ENCODE measurements at regions not wholly inside any gene's neighbourhood (a gene's known extent, or its start where the extent isn't known, plus 50 kb on each side); places are given as distances from the start of the nearest gene placed in this dataset.
A peak's percentile ranks its signal among the peaks of the same experiment; 100 is the strongest.
"Not testable (repeated sequence)": the region's sequence is repeated elsewhere in the genome, so short reads cannot be mapped to it uniquely, and the experiment has no call there.

DNA sequence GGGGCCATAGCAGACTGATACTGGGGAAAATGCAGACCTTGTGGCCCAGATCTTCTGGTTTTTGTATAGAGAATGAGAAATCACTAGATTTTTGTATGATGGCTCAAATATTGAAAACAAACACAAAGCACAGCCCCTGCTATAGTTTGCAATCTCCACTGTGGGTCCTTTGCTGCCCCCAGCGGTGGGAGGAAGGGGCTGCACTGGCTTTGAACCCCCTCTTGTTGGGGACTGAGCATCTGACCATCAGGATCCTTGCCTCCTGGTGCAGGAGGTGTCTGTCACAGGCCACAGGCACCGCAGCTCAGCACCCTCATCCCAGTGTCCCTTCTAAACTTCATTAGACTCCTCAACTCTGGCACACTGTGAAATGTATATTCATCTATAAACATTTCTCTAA is 252.3 kb downstream of the BCL2L11 start:
- not testable (repeated sequence) for DNase-seq

DNA sequence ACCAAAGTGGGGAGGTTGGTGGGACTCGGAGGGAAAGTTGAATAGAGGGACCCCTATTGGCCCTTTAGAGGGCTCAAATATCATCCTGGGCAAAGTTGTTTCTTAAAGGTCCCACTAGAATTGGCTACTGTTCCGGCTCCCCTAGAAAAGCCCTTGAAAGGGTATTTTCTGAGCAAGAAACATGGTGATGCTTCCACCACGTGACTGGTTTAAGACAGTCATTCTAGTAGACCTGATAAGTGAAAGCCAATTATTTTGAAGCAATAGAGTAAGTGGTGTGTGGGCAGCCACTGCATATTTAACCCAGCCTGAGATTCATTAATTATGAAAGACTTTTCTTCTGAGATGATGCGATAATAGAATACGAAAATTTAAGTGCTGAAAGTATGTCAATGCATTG is 253.3 kb downstream of the BCL2L11 start:
- DNase-seq, result not testable (repeated sequence)

DNA sequence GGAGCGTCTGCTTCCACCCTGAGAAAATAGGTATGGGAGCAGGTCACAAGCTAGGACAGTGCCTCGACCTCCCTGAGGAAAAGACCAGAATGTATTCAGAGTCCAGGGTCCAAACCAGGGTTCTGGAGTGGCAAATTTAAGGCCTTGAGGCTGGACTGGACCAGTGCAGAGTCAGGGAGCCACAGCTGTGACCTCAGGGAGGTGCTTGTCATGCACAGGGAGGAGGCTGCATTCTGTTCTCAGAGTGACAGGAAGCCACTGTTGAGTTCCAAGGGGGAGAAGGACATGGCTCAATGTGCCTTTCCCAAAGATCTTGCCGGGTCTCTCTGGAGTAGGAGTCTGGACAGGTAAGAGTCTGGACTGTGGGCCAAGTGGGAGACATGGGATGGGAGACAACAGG is 254.0 kb downstream of the BCL2L11 start:
- DNase-seq, result not testable (repeated sequence)

DNA sequence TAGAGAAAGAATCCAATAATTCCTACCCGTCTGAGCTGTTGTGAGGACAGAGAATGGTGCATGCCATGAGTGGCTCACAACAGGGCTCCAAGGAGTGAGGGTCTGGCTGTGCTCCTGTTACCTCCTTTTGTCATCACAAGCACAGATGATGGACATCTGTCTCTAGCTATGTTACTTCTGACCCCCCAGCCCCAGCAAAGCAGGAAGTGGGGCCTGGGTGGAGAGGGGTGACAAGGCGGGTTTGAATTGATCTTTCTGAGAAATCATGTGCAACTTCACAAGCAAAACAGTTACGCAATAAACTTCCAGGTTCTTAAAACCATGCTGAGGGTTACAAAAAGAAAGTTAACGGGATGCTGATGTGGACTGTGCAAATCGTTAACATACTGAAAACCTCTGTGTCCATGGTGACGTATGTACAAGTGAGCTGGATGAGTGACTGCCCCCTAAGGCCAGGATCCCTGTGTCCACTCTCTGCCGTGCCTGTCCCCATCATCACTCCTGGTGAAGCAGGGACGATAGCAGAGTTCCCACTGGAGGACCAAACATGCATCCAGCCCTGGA is 254.7 kb downstream of the BCL2L11 start:
- not testable (repeated sequence) for DNase-seq

DNA sequence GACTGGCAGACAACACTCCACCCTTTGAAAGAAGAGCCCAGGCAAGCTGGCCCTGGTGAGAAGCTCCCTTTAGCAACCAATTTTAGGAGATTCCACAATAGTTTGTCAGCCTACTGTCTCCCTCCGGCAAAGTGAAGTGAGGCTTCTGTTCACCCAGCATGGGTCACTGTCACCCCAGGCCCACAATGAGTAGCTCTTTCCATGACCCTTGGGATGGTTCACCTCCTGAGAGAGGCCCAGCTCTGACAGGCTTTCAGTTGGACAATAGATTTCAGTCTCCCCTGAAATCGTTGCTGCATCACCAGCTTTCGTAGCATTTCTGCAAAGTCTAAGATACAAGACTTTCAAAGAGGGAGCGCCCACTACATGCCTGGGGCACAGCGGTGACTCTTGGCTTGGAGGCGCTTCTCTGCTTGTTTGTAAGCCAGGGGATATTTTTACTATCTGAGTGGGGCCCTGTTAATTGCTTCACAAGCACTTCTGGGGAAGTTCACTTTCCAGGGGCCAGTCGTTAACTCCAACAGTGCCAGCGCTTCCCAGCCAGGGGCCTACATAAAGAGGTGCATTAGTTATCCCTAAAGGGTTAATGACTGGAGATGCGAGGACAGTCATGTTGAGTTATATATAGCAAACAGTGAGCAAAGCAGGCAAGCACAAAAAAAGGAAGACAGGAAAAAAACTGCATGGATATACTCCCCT is 255.7 kb downstream of the BCL2L11 start:
- not testable (repeated sequence) for DNase-seq

DNA sequence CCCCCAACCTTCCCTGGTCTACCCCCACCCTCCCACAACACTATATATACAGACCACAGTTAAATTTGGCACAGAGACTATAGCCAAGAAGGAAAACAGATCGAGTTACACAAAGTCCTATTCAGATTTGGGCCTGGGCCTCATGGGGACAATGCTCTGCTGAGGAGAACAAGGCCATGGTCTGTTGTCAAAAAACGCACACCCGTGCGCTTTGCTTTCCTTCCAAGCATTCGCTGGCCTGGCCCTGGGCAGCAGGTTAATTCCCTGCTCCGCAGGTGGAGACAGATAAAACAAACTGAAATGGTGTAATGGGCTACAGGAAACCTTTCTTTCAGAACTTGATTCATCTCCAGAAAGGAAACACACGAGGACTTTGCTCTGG is 256.2 kb downstream of the BCL2L11 start:
- not testable (repeated sequence) for DNase-seq

DNA sequence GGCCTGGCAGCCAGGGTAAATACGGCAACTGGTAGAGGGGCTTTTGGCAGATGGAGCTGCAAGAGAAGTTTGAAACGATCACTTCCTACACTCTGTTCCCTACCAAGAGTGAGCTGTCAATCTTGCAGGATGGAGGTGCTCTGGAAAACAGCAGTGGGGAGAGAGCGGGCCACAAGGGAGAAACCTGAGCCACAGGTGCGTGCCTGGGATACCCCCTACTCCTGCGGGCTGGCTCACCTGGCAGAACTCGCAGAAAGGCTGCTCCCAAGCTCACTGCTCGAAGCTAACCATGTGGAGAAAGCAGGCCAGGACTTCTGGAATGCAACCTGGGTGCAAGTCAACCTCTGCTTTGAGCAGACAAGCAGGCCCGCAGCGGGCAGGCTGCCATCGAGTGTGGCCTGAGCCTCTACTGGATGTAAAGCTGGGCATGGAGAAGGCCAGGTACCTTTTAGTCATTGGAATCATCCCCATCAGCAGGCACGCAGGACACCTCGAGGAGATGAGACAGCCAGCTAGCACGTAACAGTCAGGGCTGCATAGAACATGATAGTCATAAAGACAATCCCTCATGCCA is 256.8 kb downstream of the BCL2L11 start:
- DNase-seq, result not testable (repeated sequence)

DNA sequence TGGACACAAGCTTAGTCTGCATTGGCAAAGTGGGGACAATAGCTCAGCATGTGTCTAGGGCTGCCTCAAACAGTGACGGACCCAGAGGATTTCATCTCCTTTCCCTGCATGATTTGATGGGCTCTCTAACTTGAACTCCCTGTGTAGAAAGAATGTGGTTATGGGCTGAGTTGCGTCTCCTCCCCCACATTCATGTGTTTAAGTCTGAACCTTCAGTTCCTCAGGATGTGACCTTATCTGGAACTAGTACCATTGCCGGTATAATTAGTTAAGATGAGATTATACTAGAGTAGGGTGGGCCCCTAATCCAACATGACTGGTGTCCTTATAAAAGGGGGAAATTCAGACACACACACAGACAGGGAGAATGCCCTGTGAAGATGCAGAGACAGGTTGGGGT is 257.6 kb downstream of the BCL2L11 start:
- not testable (repeated sequence) for DNase-seq

DNA sequence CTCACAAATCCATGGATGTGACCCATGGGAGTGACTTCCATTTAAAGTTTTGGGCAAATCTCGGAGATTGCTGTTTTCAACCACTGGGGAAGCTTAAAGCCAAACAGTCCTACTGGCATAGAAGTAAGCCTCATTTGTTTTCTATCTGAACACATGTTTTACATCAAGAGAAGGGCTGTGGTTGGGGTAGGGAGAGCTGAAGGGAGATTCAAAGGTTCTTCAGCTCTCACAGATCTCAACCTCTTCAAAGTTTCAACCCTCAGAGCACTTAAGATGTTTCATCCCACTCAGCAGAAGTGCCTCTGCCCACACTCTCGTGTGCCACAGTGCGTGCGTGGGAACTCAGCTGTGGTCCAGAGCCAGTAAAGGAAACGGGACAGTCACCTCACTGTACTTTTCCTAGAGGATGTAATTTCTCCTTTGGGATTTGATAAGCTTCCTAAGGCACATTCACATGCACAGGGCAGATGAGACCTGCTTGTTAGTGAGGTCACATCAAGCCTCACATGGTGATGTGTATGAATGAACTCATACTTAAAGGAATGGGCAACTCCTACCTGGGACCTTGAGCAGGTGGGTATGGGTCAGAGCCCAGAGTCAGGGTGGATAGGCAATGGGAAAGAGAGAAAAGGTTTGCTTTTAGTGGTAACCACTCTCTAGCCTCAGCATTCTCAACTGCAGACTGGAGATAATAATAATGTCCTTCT is 260.2 kb downstream of the BCL2L11 start:
- not testable (repeated sequence) for DNase-seq

DNA sequence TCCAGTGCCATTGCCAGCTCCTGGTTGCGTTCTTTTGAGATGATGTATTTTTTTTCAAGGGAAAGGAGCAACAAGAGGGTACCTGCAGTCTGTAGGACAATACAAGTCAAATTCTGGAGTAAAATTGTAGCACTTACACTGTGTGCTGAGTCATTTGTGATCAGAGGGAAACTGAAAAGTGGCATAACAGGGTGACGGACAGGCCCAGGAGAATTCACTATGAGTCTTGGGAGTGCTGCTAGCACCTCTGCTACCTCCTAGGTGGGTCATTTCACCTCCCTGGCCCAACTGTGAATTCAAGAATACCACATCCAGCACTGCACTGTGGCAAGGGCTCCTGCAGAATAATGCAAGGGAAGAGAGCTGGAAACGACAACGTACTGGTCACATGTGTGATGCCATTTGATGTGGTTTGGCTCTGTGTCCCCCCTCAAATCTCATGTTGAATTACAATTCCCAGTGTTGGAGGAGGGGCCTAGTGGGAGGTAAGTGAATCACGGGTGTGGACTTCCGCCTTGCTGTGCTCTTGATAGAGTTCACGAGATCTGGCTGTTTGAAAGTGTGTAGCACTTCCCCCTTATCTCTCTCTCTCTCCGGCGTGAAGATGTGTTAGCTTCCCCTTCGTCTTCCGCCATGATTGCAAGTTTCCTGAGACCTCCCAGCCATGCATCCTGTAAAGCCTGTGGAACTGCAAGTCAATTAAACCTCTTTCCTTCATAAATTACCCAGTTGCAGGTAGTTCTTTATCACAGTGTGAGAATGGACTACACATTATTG is 261.0 kb downstream of the BCL2L11 start:
- peak; percentile 5 for DNase-seq

DNA sequence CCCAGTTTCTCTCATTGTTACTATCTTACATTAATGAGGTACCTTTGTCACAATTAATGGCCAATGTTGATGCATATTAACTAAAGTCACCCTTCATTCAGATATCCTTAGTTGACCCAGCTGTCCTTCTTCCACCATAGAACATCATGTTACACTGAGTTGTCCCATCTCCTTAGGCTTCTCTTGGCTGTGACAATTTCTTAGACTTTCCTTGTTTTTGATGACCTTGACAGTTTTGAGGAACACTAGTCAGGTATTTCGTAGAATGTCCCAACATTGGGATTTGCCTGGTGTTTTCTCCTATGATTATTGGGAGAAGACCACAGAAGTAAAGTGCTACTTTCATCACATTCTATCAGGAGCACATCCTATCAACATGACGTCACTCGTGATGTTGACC is 261.8 kb downstream of the BCL2L11 start:
- not testable (repeated sequence) for DNase-seq

DNA sequence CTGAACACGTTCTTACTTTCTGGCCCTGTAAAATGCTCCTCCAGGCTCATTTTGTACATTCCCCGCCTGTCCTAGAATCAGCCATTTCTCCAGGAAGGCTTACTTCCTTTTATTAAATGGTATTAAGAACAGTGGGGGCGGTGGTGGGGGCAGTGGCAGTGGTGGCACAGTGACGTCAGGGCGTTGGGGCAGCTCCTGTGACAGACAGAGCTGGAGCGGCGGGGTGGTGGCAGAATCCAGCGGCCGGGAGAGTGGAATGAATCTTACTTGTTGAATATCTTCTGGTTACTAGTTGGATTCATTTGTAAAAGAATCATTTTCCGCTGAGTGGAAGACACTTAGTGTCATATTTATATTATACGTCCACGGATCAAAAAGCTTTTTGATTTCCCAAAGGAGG is 262.6 kb downstream of the BCL2L11 start:
- not testable (repeated sequence) for DNase-seq

DNA sequence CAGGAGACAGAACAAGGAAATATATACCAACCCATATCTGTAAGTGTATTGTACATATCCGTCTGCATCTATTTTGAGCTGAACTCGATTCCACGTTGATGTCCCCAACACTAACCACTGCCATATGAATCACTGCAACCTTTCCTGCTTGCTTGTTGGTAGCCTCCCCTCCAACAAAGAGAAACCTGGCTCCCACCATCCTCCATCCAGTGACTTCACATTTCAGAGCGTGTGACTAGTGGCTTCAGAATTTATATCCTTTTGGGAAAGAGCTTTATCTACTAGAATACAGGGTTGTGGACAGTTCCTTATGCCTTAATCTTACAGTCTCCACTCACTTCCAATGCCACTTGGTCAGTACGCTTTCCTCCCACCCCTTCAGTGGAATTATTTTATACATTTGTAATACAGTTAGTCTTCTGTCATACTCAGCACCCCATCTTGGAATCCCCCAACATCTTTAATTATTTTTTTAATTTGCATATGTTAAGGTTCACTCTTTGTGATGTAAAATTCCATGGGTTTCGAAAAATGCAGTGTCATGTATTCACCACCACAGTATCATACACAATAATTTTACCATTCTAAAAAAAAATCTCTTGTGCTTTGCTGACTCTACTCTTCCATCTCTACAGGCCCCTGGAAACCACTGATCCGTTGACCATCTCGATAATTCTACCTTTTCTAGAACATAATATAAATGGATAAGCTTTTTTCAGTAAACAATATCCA is 264.7 kb downstream of the BCL2L11 start:
- not testable (repeated sequence) for DNase-seq

DNA sequence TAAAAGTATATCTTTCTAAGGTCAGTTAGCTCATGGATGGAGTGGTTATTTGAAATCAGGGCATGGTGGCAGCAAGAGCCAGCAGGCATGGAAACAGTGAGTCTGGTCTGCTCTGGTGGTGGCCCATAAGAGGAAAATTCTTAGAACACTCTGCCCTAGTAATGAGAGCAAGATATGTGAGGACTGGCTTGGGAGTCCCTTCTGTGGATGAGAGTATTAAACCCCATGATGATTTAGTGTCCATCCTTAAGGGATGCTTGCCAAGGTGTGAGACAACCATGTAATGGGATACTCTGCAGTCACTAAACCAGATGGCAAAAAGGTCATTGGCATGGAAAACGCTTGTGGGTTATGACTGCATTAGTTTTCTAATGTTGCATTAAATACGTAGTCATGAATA is 269.9 kb downstream of the BCL2L11 start:
- not testable (repeated sequence) for DNase-seq

DNA sequence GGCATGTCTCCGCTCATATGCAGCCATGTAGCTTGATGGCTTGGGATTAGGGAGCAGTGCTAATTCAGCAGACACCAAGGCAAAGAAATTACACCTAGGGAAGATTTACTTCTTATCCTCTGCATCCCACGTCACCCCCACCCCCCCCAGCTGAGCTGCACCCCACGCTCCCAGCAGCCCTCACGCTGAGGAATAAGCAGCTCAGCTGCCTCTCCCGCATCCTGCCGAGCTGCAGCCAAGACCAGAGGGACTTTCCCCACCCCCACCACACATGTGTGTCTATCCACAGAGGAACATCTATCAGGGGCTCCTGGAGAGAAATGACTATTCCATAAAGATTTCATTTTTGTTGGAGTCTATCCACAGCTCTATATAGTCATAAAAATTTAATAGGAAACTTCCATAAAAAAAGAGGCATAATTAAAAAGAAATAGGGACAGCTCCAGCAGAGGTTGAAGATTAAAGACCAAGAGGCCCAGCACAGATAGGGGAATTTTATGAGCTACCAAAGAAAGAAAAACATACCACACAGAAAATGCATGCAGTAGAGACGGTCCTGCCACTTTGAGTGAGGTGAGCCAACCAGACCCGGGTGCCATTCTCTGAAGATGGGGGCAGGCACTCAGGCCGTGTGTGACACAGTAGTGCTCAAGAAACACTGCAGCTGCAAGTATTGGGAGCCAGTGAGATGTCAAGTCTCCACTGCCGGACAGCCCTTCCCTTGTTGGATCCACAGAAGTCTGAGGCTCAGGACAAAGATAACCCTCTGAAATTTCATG is 274.8 kb downstream of the BCL2L11 start:
- not testable (repeated sequence) for DNase-seq

DNA sequence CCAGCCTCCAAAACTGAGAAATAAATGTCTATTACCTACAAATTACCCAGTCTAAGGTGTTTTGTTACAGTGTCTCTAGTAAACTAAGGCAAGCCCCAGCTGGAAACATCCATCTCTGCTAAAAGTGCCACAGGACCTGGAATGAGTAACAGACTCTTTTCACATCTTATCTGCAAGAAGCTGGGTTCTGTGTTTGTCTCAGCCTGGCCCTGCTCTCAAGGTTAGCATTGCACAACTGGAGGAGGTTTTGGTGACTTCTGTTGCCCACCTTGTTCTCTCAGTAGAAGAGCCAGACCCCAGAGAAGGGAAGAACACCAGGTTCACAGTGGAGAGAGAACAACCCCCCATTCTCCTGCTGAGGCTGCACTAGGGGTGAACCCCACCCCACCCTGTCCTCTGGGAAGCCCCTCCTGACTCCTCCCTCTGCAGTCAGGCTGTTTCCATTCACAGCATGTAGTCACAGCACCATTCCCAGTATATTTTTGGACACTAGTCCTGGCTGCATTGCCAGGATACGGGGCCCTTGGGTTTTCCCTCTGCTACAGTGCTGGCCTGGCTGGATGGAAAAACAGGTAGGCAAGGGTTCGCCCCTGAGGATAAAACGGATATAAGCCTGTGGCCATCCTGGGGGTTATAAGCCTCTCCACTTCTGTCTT is 280.0 kb downstream of the BCL2L11 start:
- not testable (repeated sequence) for DNase-seq

DNA sequence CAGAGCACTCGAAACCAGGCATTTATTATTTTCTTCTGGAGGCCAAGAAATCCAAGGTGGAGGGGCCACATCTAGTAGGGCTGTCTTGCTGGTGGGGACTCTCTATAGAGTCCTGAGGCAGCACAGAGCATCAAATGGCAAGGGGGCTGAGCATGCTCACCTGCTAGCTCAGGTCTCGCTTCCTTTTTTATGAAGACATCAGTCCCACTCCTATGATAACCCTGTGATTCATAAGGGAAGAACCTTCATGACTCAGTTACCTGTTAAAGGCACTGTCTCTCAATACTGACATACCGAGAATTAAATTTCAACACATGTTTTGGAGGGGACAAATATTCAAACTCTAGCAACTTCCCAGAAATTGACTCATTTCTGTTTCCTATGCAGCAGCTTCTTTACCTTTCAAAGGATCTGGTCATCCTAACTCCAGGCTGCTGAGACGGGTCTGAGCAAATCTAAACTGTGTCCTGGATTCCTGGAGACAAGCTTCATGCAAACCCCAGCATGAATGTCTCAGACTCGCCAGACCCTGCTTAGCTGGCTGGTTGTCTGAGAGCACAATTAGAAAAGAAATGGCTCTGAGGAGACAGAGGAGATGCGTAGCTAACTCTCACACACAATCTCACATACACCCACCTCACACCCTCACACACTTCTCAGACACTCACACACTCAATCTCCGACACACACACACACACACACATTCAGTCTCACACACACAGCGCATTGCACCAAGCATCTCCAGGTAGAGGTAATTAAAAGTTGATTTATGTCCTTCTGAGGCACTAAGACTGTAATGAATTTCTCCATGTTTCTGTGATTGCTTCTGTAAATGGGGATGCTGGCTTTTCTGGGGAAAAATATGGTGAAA is 280.8 kb downstream of the BCL2L11 start:
- not testable (repeated sequence) for DNase-seq

DNA sequence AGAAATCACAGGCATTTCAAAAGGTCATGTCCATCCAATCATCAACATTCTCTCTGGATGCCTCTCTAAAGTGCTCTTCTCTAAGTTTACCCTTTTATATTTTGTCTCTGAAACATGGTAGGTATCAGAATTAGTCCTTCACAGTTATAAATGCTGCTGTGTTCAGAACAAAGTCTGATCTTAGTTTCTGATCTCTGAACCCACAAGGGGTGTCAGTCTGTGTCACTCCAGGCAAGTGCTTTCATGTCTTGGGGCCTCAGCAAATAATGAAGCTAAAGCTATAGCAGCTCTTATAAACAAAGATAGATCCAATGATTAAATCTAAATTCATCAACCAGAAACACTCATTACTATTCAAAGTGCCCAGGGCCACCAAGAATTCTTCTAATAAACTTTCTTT is 281.7 kb downstream of the BCL2L11 start:
- not testable (repeated sequence) for DNase-seq

DNA sequence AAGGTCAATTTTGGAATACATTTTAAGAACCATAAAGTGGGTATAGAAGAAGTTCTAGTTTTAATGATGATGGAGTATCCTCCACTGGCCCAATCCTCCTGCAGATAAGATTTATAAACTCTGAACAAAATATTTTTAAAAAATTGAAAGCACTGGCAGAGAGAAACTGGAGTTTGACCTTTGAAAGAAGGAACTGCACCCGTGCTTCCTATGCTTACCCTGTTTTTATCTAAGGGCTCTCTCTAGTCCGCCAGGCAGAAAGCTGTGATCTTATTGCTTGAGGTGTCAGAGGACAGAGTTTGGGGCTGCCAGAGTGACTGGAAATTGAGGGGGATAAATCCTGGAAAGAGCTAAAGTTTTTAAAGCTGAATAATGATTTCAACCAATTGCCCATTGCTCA is 282.6 kb downstream of the BCL2L11 start:
- DNase-seq, result not testable (repeated sequence)

DNA sequence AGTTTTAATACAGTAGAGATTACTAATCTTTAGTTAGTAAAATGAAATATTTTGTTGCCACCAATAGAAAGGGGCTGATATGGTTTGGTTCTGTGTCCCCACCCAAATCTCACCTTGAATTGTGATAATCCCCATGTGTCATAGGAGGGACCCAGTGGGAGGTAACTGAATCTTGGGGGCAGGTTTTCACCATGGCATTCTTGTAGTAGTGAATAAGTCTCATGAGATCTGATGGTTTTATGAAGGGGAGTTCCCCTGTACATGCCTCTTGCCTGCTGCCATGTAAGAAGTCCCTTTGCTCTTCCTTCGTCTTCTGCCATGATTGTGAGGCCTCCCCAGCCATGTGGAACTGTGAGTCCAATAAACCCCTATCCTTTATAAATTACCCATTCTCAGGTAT is 285.9 kb downstream of the BCL2L11 start:
- not testable (repeated sequence) for DNase-seq

Measured in inflammatory macrophage treated with lipopolysaccharide for 4 hours (primary cell).